Stimulated activated CD4-positive, alpha-beta T cell treated with anti-CD3 and anti-CD28 coated beads, Interleukin-12 subunit alpha, Interleukin-12 subunit beta, amount 100 ng/mL, for 4 hours (primary cell): ENCODE measurements at regions not wholly inside any gene's neighbourhood (a gene's known extent, or its start where the extent isn't known, plus 50 kb on each side); places are given as distances from the start of the nearest gene placed in this dataset.
"Not testable (repeated sequence)": the region's sequence is repeated elsewhere in the genome, so short reads cannot be mapped to it uniquely, and the experiment has no call there.

Experiments
- DNase-seq: peaks from one replicate; pipeline ENCODE4 v3.0.0-alpha.2; 2020

- DNase-seq = peak; percentile 25
These were observed 161.4 kb downstream of the LY86 start for GRCh38 chr6:6749702-6750491.

- no peak for DNase-seq
These were observed 162.2 kb downstream of the LY86 start for GRCh38 chr6:6750594-6751265.

GRCh38 chr6:6751266-6751596 is 162.7 kb downstream of the LY86 start:
- no peak for DNase-seq

GRCh38 chr6:6751619-6752023 is 163.1 kb downstream of the LY86 start:
- peak; percentile 20 for DNase-seq

- DNase-seq = no peak
These were observed 163.6 kb downstream of the LY86 start for GRCh38 chr6:6752129-6752528.

GRCh38 chr6:6753301-6753700 is 164.8 kb downstream of the LY86 start:
- no peak for DNase-seq

GRCh38 chr6:6756526-6756925 is 168.0 kb downstream of the LY86 start:
- no peak for DNase-seq

- no peak for DNase-seq
These were observed 170.0 kb downstream of the LY86 start for GRCh38 chr6:6758546-6758914.

- DNase-seq = peak; percentile 15
These were observed 170.6 kb downstream of the LY86 start for GRCh38 chr6:6758915-6759654.

GRCh38 chr6:6760002-6760401 is 171.5 kb downstream of the LY86 start:
- DNase-seq = no peak

GRCh38 chr6:6762566-6762965 is 174.0 kb downstream of the LY86 start:
- DNase-seq = not testable (repeated sequence)

- DNase-seq = no peak
These were observed 176.4 kb downstream of the LY86 start for GRCh38 chr6:6764764-6765434.

- DNase-seq = no peak
These were observed 177.8 kb downstream of the LY86 start for GRCh38 chr6:6766230-6766905.

- no peak for DNase-seq
These were observed 180.9 kb downstream of the LY86 start for GRCh38 chr6:6769466-6769865.

- no peak for DNase-seq
These were observed 182.9 kb downstream of the LY86 start for GRCh38 chr6:6771224-6771945.

GRCh38 chr6:6771964-6772363 is 183.4 kb downstream of the LY86 start:
- no peak for DNase-seq

- DNase-seq = no peak
These were observed 184.2 kb downstream of the LY86 start for GRCh38 chr6:6772751-6773150.

GRCh38 chr6:6775074-6775473 is 186.6 kb downstream of the LY86 start:
- DNase-seq = no peak

GRCh38 chr6:6780231-6780630 is 191.7 kb downstream of the LY86 start:
- DNase-seq = no peak

GRCh38 chr6:6781172-6781872 is 192.8 kb downstream of the LY86 start:
- no peak for DNase-seq

GRCh38 chr6:6781873-6782227 is 193.3 kb downstream of the LY86 start:
- DNase-seq = no peak

- no peak for DNase-seq
These were observed 195.2 kb downstream of the LY86 start for GRCh38 chr6:6783721-6784120.
